Duodenal mucosa (tissue), 2 donors: ENCODE measurements at regions not wholly inside any gene's neighbourhood (a gene's known extent, or its start where the extent isn't known, plus 50 kb on each side); places are given as distances from the start of the nearest gene placed in this dataset.

Source experiments
- H3K27ac ChIP-seq: one replicate; pipeline ENCODE4 v1.7.0; 2013; ENCODE audit warnings: low read depth, low read length
- H3K27me3 ChIP-seq, 2 donors: one replicate each; pipeline ENCODE4 v1.7.0; 2013; ENCODE audit warnings: low read length in 2 of 2, control low read depth in 1 of 2; ENCODE audit not compliant: insufficient read depth in 2 of 2, control insufficient read depth in 1 of 2
- H3K36me3 ChIP-seq, 2 donors: one replicate each; pipeline ENCODE4 v1.7.0; 2013; ENCODE audit warnings: low read length in 2 of 2, control low read depth in 1 of 2; ENCODE audit not compliant: insufficient read depth in 2 of 2, control insufficient read depth in 1 of 2
- H3K4me1 ChIP-seq, 2 donors: one replicate each; pipeline ENCODE4 v1.7.0; 2013; ENCODE audit warnings: low read length in 2 of 2, control low read depth in 1 of 2; ENCODE audit not compliant: insufficient read depth in 2 of 2, control insufficient read depth in 1 of 2
- H3K4me3 ChIP-seq, 2 donors: one replicate each; pipeline ENCODE4 v1.7.0; 2013; ENCODE audit warnings: low read length in 2 of 2, low read depth in 1 of 2
- H3K9ac ChIP-seq, 2 donors: one replicate each; pipeline ENCODE4 v1.7.0; 2013; ENCODE audit warnings: low read length in 2 of 2, low read depth in 1 of 2
- H3K9me3 ChIP-seq, 2 donors: one replicate each; pipeline ENCODE4 v1.7.0; 2013; ENCODE audit warnings: low read length in 2 of 2, control low read depth in 1 of 2; ENCODE audit not compliant: control insufficient read depth in 1 of 2

- no peaks in the 10 kb centered on the region for H3K27me3 ChIP-seq
- no peak overlapping the region for H3K27ac ChIP-seq
- H3K4me1 ChIP-seq: no peaks in the 10 kb centered on the region
- no peak overlapping the region for H3K9ac ChIP-seq
- H3K4me3 ChIP-seq: no peak overlapping the region
- H3K36me3 ChIP-seq: no peaks in the 10 kb centered on the region
- H3K9me3 ChIP-seq: no peaks in the 10 kb centered on the region
These were observed 345.6 kb upstream of the THBS1 start for GRCh38 chr15:39235084-39235795.

GRCh38 chr15:39236375-39236774 is 344.5 kb upstream of the THBS1 start:
- H3K9me3 ChIP-seq: no peaks in the 10 kb centered on the region

GRCh38 chr15:39238443-39238842 is 342.4 kb upstream of the THBS1 start:
- no peaks in the 10 kb centered on the region for H3K36me3 ChIP-seq
- no peaks in the 10 kb centered on the region for H3K9me3 ChIP-seq
- H3K4me1 ChIP-seq: no peaks in the 10 kb centered on the region
- H3K27ac ChIP-seq: no peak overlapping the region
- no peak overlapping the region for H3K9ac ChIP-seq
- no peaks in the 10 kb centered on the region for H3K27me3 ChIP-seq
- H3K4me3 ChIP-seq: no peak overlapping the region

More at GRCh38 chr15:39236375-39236774, 344.5 kb upstream of the THBS1 start:
- Histone ChIP-seq H3K4me3 (no peak overlapping the region), H3K9ac (no peak overlapping the region), H3K4me1 (no peaks in the 10 kb centered on the region), H3K27me3 (no peaks in the 10 kb centered on the region), H3K36me3 (no peaks in the 10 kb centered on the region), H3K27ac (no peak overlapping the region)

GRCh38 chr15:39239562-39239961 is 341.3 kb upstream of the THBS1 start:
- H3K9ac ChIP-seq: no peak overlapping the region
- H3K9me3 ChIP-seq: no peaks in the 10 kb centered on the region
- no peak overlapping the region for H3K4me3 ChIP-seq
- H3K27ac ChIP-seq: no peak overlapping the region
- no peaks in the 10 kb centered on the region for H3K4me1 ChIP-seq
- H3K27me3 ChIP-seq: no peaks in the 10 kb centered on the region
- H3K36me3 ChIP-seq: no peaks in the 10 kb centered on the region

GRCh38 chr15:39242345-39242744 is 338.5 kb upstream of the THBS1 start:
- Histone ChIP-seq H3K4me3 (no peak overlapping the region), H3K27ac (no peak overlapping the region), H3K27me3 (no peaks in the 10 kb centered on the region), H3K9ac (no peak overlapping the region), H3K9me3 (no peaks in the 10 kb centered on the region), H3K36me3 (no peaks in the 10 kb centered on the region), H3K4me1 (no peaks in the 10 kb centered on the region)

GRCh38 chr15:39243396-39243795 is 337.5 kb upstream of the THBS1 start:
- no peak overlapping the region for H3K9ac ChIP-seq

GRCh38 chr15:39244776-39245175 is 336.1 kb upstream of the THBS1 start:
- H3K27me3 ChIP-seq: no peaks in the 10 kb centered on the region

More at GRCh38 chr15:39243396-39243795, 337.5 kb upstream of the THBS1 start:
- H3K27ac ChIP-seq: no peak overlapping the region
- H3K27me3 ChIP-seq: no peaks in the 10 kb centered on the region
- no peaks in the 10 kb centered on the region for H3K36me3 ChIP-seq
- H3K4me1 ChIP-seq: no peaks in the 10 kb centered on the region
- no peaks in the 10 kb centered on the region for H3K9me3 ChIP-seq
- no peak overlapping the region for H3K4me3 ChIP-seq

GRCh38 chr15:39246523-39246922 is 334.4 kb upstream of the THBS1 start:
- H3K4me3 ChIP-seq: no peak overlapping the region
- no peak overlapping the region for H3K9ac ChIP-seq
- H3K36me3 ChIP-seq: no peaks in the 10 kb centered on the region
- H3K9me3 ChIP-seq: no peaks in the 10 kb centered on the region
- H3K27ac ChIP-seq: no peak overlapping the region
- no peaks in the 10 kb centered on the region for H3K4me1 ChIP-seq
- H3K27me3 ChIP-seq: no peaks in the 10 kb centered on the region

More at GRCh38 chr15:39244776-39245175, 336.1 kb upstream of the THBS1 start:
- no peak overlapping the region for H3K9ac ChIP-seq
- no peaks in the 10 kb centered on the region for H3K9me3 ChIP-seq
- H3K27ac ChIP-seq: no peak overlapping the region
- no peak overlapping the region for H3K4me3 ChIP-seq
- no peaks in the 10 kb centered on the region for H3K4me1 ChIP-seq
- H3K36me3 ChIP-seq: no peaks in the 10 kb centered on the region

- Histone ChIP-seq H3K9ac (no peak overlapping the region), H3K4me3 (no peak overlapping the region)
These were observed 333.3 kb upstream of the THBS1 start for GRCh38 chr15:39247574-39247973.

GRCh38 chr15:39248204-39248603 is 332.7 kb upstream of the THBS1 start:
- H3K4me3 ChIP-seq: no peak overlapping the region
- no peak overlapping the region for H3K9ac ChIP-seq
- H3K36me3 ChIP-seq: no peaks in the 10 kb centered on the region
- H3K4me1 ChIP-seq: no peaks in the 10 kb centered on the region
- no peaks in the 10 kb centered on the region for H3K9me3 ChIP-seq
- no peak overlapping the region for H3K27ac ChIP-seq
- no peaks in the 10 kb centered on the region for H3K27me3 ChIP-seq

More at GRCh38 chr15:39247574-39247973, 333.3 kb upstream of the THBS1 start:
- H3K9me3 ChIP-seq: no peaks in the 10 kb centered on the region
- H3K36me3 ChIP-seq: no peaks in the 10 kb centered on the region
- H3K27ac ChIP-seq: no peak overlapping the region
- H3K4me1 ChIP-seq: no peaks in the 10 kb centered on the region
- no peaks in the 10 kb centered on the region for H3K27me3 ChIP-seq
